Testis (tissue), 2 donors: ENCODE measurements at regions not wholly inside any gene's neighbourhood (a gene's known extent, or its start where the extent isn't known, plus 50 kb on each side); places are given as distances from the start of the nearest gene placed in this dataset.

Experiments used
- POLR2A ChIP-seq: fragments of 450-650 bp; IDR thresholded peaks from one replicate; pipeline ENCODE4 v1.6.1; 2017; ENCODE audit warnings: antibody characterized with exemption, mild to moderate bottlenecking, moderate library complexity
- TF ChIP-seq, protein P1 (sequence below), 3 experiments: fragments of 450-650 bp in 2 of 3; fragments of 200-600 bp in 1 of 3; sonication (generic) in 1 of 3; IDR thresholded peaks; one replicate each; pipeline ENCODE4 v1.5.1; 2016 to 2019; ENCODE audit warnings: antibody characterized with exemption in 3 of 3, mild to moderate bottlenecking in 2 of 3, moderate library complexity in 1 of 3

DNA sequence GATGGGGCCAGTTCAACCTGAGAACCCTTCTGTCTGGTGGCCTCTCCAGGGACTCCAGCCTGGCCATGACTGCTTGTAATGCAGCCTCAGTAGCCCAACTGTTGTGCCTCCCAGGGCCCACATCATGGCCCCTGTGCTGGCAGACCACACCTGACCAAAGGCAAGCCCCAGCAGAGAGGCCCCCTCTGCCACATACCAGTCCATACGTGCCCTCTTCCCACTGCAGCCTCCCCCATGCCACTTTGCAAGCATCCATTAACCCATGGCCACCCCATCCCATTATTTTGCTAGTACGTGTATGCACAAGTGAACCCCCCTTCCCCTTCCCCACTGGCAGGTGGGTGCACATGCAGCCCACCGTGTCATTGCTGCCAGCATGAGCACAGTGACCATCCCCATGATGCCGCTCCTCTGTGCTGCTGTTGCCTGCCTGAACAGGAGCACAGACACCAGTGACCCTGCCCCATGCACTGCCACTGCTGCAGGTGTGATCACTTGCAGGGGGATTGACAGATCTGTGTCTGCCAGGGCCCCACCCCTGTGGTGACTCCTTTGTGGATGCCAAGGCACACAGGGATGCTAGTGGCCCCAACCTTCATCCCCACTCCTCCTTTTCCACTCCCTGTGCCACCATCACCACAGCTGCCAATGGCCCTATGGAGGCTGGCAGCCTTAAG lies 330.0 kb upstream of the DSEL start:
- TF ChIP-seq, protein P1, sequence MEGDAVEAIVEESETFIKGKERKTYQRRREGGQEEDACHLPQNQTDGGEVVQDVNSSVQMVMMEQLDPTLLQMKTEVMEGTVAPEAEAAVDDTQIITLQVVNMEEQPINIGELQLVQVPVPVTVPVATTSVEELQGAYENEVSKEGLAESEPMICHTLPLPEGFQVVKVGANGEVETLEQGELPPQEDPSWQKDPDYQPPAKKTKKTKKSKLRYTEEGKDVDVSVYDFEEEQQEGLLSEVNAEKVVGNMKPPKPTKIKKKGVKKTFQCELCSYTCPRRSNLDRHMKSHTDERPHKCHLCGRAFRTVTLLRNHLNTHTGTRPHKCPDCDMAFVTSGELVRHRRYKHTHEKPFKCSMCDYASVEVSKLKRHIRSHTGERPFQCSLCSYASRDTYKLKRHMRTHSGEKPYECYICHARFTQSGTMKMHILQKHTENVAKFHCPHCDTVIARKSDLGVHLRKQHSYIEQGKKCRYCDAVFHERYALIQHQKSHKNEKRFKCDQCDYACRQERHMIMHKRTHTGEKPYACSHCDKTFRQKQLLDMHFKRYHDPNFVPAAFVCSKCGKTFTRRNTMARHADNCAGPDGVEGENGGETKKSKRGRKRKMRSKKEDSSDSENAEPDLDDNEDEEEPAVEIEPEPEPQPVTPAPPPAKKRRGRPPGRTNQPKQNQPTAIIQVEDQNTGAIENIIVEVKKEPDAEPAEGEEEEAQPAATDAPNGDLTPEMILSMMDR (IDR thresholded peaks at IDR 0.05): no peak
- no peak for TF ChIP-seq POLR2A
